ENCODE measurements at regions not wholly inside any gene's neighbourhood (a gene's known extent, or its start where the extent isn't known, plus 50 kb on each side); places are given as distances from the start of the nearest gene placed in this dataset.

DNA sequence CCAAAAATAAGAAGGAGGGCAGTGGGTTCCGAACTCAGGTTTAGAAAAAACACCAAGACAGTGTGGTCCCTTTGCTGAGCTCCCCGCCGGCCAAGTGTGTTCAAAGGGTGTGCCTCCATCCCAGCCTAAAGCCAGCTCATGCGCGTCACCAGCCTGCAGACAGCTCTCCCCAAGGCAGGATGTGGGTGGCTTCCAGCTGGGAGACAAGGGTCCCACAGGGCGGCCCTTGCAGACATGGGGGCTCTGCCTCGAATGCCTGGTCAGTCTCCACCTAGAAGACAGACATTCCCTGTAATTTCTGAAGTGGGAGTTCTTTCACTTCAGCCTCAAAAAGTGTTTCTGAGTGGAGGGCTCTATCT lies 135.8 kb upstream of the GPC1 start:
- Histone ChIP-seq H2AK5ac (ENCODE audit: low read depth, low read length) (no peak overlapping the region), H2BK5ac (ENCODE audit: low read depth, low read length) (no peak overlapping the region), H3K79me2 (ENCODE audit: control insufficient read depth in 1 of 2, insufficient read depth in 2 of 2, low read length in 2 of 2) (no peaks in the 10 kb centered on the region), H3K27me3 (replicated peaks in 1 of 4; ENCODE audit: control insufficient read depth in 3 of 4, extremely low read depth in 1 of 4, insufficient read depth in 3 of 4, low read length in 3 of 4) (no peaks in the 10 kb centered on the region), H4K20me1 (replicated peaks in 1 of 2; ENCODE audit: control insufficient read depth in 1 of 2, insufficient read depth in 2 of 2, low read length in 2 of 2) (no peaks in the 10 kb centered on the region), H3K79me1 (ENCODE audit: low read depth, low read length) (no peaks in the 10 kb centered on the region), H2BK12ac (ENCODE audit: low read depth, low read length) (no peak overlapping the region), H3K23ac (ENCODE audit: insufficient read length) (no peak overlapping the region), H4K5ac (ENCODE audit: insufficient read length, low read depth, low read length) (no peak overlapping the region), H3K14ac (ENCODE audit: insufficient read length) (no peak overlapping the region), H3K36me3 (ENCODE audit: control insufficient read depth in 2 of 4, insufficient read depth in 4 of 4, low read length in 3 of 4) (no peaks in the 10 kb centered on the region), H3K18ac (ENCODE audit: extremely low read depth, low read length) (no peak overlapping the region), H2BK15ac (ENCODE audit: low read length) (no peak overlapping the region), H4K91ac (replicated peaks; ENCODE audit: insufficient read length, low read length) (no peak overlapping the region), H3K4me2 (ENCODE audit: insufficient read depth in 1 of 2, low read depth in 2 of 2, low read length in 2 of 2) (no peak overlapping the region), H3K4ac (replicated peaks; ENCODE audit: insufficient read length, low read depth, low read length) (no peak overlapping the region), H3K27ac (ENCODE audit: low read depth, low read length) (no peak overlapping the region), H2BK20ac (ENCODE audit: low read length) (no peak overlapping the region), H3K56ac (replicated peaks; ENCODE audit: insufficient read length, low read depth, low read length) (no peak overlapping the region), H3K9me3 (ENCODE audit: insufficient read depth in 2 of 2, low read depth in 1 of 2, low read length in 1 of 2) (no peaks in the 10 kb centered on the region), H3K4me3 (ENCODE audit: extremely low read depth in 1 of 4, insufficient read depth in 2 of 4, low read depth in 3 of 4, low read length in 4 of 4) (no peak overlapping the region), H2BK120ac (replicated peaks; ENCODE audit: low read depth, low read length) (no peak overlapping the region), H2AFZ (ENCODE audit: low read length) (no peak overlapping the region), H3K23me2 (ENCODE audit: low read depth, low read length) (no peaks in the 10 kb centered on the region), H4K8ac (ENCODE audit: extremely low read depth, insufficient read depth, low read length) (no peak overlapping the region), H3K4me1 (replicated peaks in 1 of 4; ENCODE audit: control insufficient read depth in 3 of 4, insufficient read depth in 4 of 4, low read length in 3 of 4) (no peaks in the 10 kb centered on the region; a peak in 1 of 7 replicates), H3K9ac (replicated peaks in 1 of 4; ENCODE audit: extremely low read depth in 1 of 4, low read depth in 3 of 4, low read length in 3 of 4) (no peak overlapping the region)
- 81% methylated on average over 6 of the region's 7 CpGs; no CpG with 5 or more reads in 1 of the 2 experiments for WGBS, 2 experiments (ENCODE audit: extremely low coverage in 1 of 2, insufficient coverage in 1 of 2, insufficient read length in 1 of 2, insufficient replicate concordance in 2 of 2, low coverage in 1 of 2, low lambda C conversion rate in 2 of 2, missing lambda C conversion rate in 1 of 2)
- no peak for DNase-seq (ENCODE audit: low read depth in 1 of 2, low spot score in 2 of 2)
- CTCF ChIA-PET (ENCODE audit: partially characterized antibody) = no interaction called here
- POLR2A ChIA-PET (ENCODE audit: partially characterized antibody) = no interaction called here
- FAIRE-seq = no peak
- TF ChIP-seq SIX5 (IDR thresholded peaks at IDR 0.05; ENCODE audit: low read depth, low read length) (no peak), JUN (IDR thresholded peaks at IDR 0.05; ENCODE audit: low read depth, low read length) (no peak), TAF7 (optimal IDR thresholded peaks at IDR 0.05; ENCODE audit: borderline replicate concordance, low read depth, low read length) (no peak), RNF2 (IDR thresholded peaks at IDR 0.05; ENCODE audit: borderline replicate concordance, low read depth, low read length, missing control alignments, poor library complexity, severe bottlenecking) (no peak), KDM4A (IDR thresholded peaks at IDR 0.05; ENCODE audit: low read depth, low read length, severe bottlenecking) (no peak), EGR1 (IDR thresholded peaks at IDR 0.05; ENCODE audit: borderline replicate concordance, low read depth, low read length) (no peak), KDM5A (IDR thresholded peaks at IDR 0.05; ENCODE audit: low read length) (no peak), POLR2AphosphoS5 (IDR thresholded peaks at IDR 0.05; ENCODE audit: low read depth, low read length) (no peak), FOSL1 (IDR thresholded peaks at IDR 0.05; ENCODE audit: insufficient read depth, low read depth, low read length) (no peak), YY1 (IDR thresholded peaks at IDR 0.05; ENCODE audit: low read depth, low read length) (no peak), CBX5 (IDR thresholded peaks at IDR 0.05; ENCODE audit: low read depth, low read length) (no peak), RAD21 (IDR thresholded peaks at IDR 0.05 in 1 of 2, conservative IDR thresholded peaks at IDR 0.05 in 1 of 2; ENCODE audit: low read depth in 2 of 2, low read length in 2 of 2) (no peak), CHD2 (IDR thresholded peaks at IDR 0.05; ENCODE audit: low read length) (no peak)
- TF ChIP-seq, protein P1, sequence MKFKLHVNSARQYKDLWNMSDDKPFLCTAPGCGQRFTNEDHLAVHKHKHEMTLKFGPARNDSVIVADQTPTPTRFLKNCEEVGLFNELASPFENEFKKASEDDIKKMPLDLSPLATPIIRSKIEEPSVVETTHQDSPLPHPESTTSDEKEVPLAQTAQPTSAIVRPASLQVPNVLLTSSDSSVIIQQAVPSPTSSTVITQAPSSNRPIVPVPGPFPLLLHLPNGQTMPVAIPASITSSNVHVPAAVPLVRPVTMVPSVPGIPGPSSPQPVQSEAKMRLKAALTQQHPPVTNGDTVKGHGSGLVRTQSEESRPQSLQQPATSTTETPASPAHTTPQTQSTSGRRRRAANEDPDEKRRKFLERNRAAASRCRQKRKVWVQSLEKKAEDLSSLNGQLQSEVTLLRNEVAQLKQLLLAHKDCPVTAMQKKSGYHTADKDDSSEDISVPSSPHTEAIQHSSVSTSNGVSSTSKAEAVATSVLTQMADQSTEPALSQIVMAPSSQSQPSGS (IDR thresholded peaks at IDR 0.05; ENCODE audit: low read length) = no peak

Measured in H1 (cell line).